ENCODE measurements at regions not wholly inside any gene's neighbourhood (a gene's known extent, or its start where the extent isn't known, plus 50 kb on each side); places are given as distances from the start of the nearest gene placed in this dataset.
"Not testable (repeated sequence)": the region's sequence is repeated elsewhere in the genome, so short reads cannot be mapped to it uniquely, and the experiment has no call there.

GRCh38 chr1:101123904-101124303 is 98.3 kb upstream of the DPH5 start:
- DNase-seq (ENCODE audit: low read depth) = not testable (repeated sequence)

- DNase-seq (ENCODE audit: low read depth) = no peak
Observed at GRCh38 chr1:101122452-101123166, 97.0 kb upstream of the DPH5 start.

GRCh38 chr1:101121975-101122374 is 96.4 kb upstream of the DPH5 start:
- no peak for DNase-seq (ENCODE audit: low read depth)

- DNase-seq (ENCODE audit: low read depth) = no peak
Observed at GRCh38 chr1:101121504-101121903, 95.9 kb upstream of the DPH5 start.

GRCh38 chr1:101120868-101121267 is 95.3 kb upstream of the DPH5 start:
- no peak for DNase-seq (ENCODE audit: low read depth)

- DNase-seq (ENCODE audit: low read depth) = no peak
Observed at GRCh38 chr1:101119289-101119688, 93.7 kb upstream of the DPH5 start.

- no peak for DNase-seq (ENCODE audit: low read depth)
Observed at GRCh38 chr1:101116006-101116405, 90.4 kb upstream of the DPH5 start.

- no peak for DNase-seq (ENCODE audit: low read depth)
Observed at GRCh38 chr1:101115112-101115511, 89.5 kb upstream of the DPH5 start.

GRCh38 chr1:101114128-101114527 is 88.5 kb upstream of the DPH5 start:
- not testable (repeated sequence) for DNase-seq (ENCODE audit: low read depth)

GRCh38 chr1:101112051-101112780 is 86.6 kb upstream of the DPH5 start:
- no peak for DNase-seq (ENCODE audit: low read depth)

GRCh38 chr1:101111461-101111860 is 85.9 kb upstream of the DPH5 start:
- no peak for DNase-seq (ENCODE audit: low read depth)

- DNase-seq (ENCODE audit: low read depth) = no peak
Observed at GRCh38 chr1:101109791-101110190, 84.2 kb upstream of the DPH5 start.

GRCh38 chr1:101108111-101108500 is 82.5 kb upstream of the DPH5 start:
- no peak for DNase-seq (ENCODE audit: low read depth)

GRCh38 chr1:101107496-101108110 is 82.0 kb upstream of the DPH5 start:
- no peak for DNase-seq (ENCODE audit: low read depth)

- peak; percentile 49 for DNase-seq (ENCODE audit: low read depth)
Observed at GRCh38 chr1:101105877-101106276, 80.3 kb upstream of the DPH5 start.

GRCh38 chr1:101102426-101103156 is 77.0 kb upstream of the DPH5 start:
- DNase-seq (ENCODE audit: low read depth) = no peak

- DNase-seq (ENCODE audit: low read depth) = peak; percentile 44
Observed at GRCh38 chr1:101101360-101101759, 75.8 kb upstream of the DPH5 start.

- no peak for DNase-seq (ENCODE audit: low read depth)
Observed at GRCh38 chr1:101100674-101101073, 75.1 kb upstream of the DPH5 start.

GRCh38 chr1:101098907-101099306 is 73.3 kb upstream of the DPH5 start:
- DNase-seq (ENCODE audit: low read depth) = no peak

GRCh38 chr1:101098327-101098726 is 72.7 kb upstream of the DPH5 start:
- no peak for DNase-seq (ENCODE audit: low read depth)

GRCh38 chr1:101089613-101090338 is 64.2 kb upstream of the DPH5 start:
- no peak for DNase-seq (ENCODE audit: low read depth)

- no peak for DNase-seq (ENCODE audit: low read depth)
Observed at GRCh38 chr1:101088431-101088830, 62.8 kb upstream of the DPH5 start.

Measured in EH (cell line).